Neutrophil (primary cell): ENCODE measurements at regions not wholly inside any gene's neighbourhood (a gene's known extent, or its start where the extent isn't known, plus 50 kb on each side); places are given as distances from the start of the nearest gene placed in this dataset.

Source experiments
- H3K27ac ChIP-seq: fragments of 200-600 bp; sonication (generic); 2 replicates; pipeline ENCODE4 v1.5.1; 2016; ENCODE audit warnings: mild to moderate bottlenecking, moderate library complexity
- H3K27me3 ChIP-seq: fragments of 200-600 bp; sonication (generic); 2 replicates; pipeline ENCODE4 v1.6.0; 2016; ENCODE audit warnings: mild to moderate bottlenecking
- H3K36me3 ChIP-seq: fragments of 200-600 bp; sonication (generic); 2 replicates; pipeline ENCODE4 v1.5.1; 2017
- H3K4me1 ChIP-seq, 2 experiments: fragments of 200-600 bp in 1 of 2; sonication (generic) in 1 of 2; 1 replicate in 1 of 2; 2 replicates in 1 of 2; pipeline versions ENCODE4 v1.5.1 to v1.6.1; 2013 to 2016; ENCODE audit warnings: low read depth in 1 of 2, low read length in 1 of 2, mild to moderate bottlenecking in 1 of 2, moderate library complexity in 1 of 2; ENCODE audit not compliant: control insufficient read depth in 1 of 2, insufficient read depth in 1 of 2
- H3K4me3 ChIP-seq, 2 experiments: fragments of 200-600 bp in 1 of 2; sonication (generic) in 1 of 2; 1 replicate in 1 of 2; 2 replicates in 1 of 2; pipeline ENCODE4 v1.5.1; 2013 to 2016; ENCODE audit warnings: low read depth in 1 of 2, low read length in 1 of 2, mild to moderate bottlenecking in 1 of 2, moderate library complexity in 1 of 2
- H3K9me3 ChIP-seq: fragments of 200-600 bp; sonication (generic); 2 replicates; pipeline ENCODE4 v1.5.1; 2016
- TF ChIP-seq, protein P1 (sequence below): fragments of 200-600 bp; sonication (generic); IDR thresholded peaks from 2 replicates; pipeline ENCODE4 v1.5.1; 2016; ENCODE audit warnings: antibody characterized with exemption

DNA sequence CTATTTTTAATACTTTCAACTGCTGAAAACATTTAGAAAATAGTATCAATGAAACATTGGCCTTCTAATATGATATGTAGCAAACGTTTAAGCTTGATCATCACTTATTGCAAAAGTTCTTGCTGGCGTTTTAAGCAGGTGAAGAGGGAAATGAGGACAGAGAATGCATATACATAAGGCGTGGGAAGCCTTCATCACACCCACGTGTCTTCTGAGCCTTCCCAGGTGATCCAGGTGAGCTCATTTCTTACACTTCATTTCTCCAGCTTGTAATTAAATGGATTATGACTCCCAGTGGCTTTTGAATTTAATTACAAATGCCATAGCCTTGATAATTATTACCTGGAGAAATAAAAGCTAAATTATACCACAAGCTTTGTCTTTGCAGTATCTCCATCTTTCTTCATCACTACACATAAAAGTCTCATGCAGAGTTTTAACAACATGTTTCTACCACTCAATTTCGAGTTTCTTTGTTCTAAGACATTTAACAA is 1973.8 kb downstream of the MRPL39 start:
- no peaks in the 10 kb centered on the region for H3K27me3 ChIP-seq
- no peak overlapping the region for H3K27ac ChIP-seq
- H3K4me1 ChIP-seq: no peaks in the 10 kb centered on the region
- H3K9me3 ChIP-seq: no peaks in the 10 kb centered on the region
- H3K36me3 ChIP-seq: no peaks in the 10 kb centered on the region
- TF ChIP-seq, protein P1, sequence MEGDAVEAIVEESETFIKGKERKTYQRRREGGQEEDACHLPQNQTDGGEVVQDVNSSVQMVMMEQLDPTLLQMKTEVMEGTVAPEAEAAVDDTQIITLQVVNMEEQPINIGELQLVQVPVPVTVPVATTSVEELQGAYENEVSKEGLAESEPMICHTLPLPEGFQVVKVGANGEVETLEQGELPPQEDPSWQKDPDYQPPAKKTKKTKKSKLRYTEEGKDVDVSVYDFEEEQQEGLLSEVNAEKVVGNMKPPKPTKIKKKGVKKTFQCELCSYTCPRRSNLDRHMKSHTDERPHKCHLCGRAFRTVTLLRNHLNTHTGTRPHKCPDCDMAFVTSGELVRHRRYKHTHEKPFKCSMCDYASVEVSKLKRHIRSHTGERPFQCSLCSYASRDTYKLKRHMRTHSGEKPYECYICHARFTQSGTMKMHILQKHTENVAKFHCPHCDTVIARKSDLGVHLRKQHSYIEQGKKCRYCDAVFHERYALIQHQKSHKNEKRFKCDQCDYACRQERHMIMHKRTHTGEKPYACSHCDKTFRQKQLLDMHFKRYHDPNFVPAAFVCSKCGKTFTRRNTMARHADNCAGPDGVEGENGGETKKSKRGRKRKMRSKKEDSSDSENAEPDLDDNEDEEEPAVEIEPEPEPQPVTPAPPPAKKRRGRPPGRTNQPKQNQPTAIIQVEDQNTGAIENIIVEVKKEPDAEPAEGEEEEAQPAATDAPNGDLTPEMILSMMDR: no peak
- H3K4me3 ChIP-seq: no peak overlapping the region

GRCh38 chr21:23624281-23624680 is 1983.0 kb downstream of the MRPL39 start:
- TF ChIP-seq, protein P1: no peak
- Histone ChIP-seq H3K27me3 (no peaks in the 10 kb centered on the region), H3K4me3 (no peak overlapping the region), H3K9me3 (no peaks in the 10 kb centered on the region), H3K4me1 (no peaks in the 10 kb centered on the region), H3K27ac (no peak overlapping the region), H3K36me3 (no peaks in the 10 kb centered on the region)

DNA sequence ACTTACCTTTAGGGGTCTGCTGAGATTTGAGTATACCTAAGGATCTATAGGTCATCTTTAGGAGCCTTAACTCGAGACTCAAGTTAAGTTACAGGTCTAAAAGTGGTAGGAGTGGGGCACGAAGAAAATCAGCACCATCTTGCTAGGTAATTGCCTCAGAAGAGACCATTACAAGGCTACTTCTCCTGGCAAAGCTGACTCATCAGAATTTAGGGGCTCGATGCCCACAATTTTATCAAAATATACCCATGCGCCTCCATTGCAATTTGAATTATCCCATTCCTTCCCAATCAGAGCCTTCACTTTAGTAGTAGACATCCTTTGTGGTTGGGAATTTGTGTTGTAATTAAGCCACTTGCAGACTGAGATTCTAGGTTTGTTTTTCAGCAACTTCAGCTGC is 1994.3 kb downstream of the MRPL39 start:
- Histone ChIP-seq H3K4me3 (no peak overlapping the region), H3K36me3 (no peaks in the 10 kb centered on the region), H3K9me3 (no peaks in the 10 kb centered on the region), H3K27ac (no peak overlapping the region), H3K4me1 (no peaks in the 10 kb centered on the region), H3K27me3 (no peaks in the 10 kb centered on the region)
- TF ChIP-seq, protein P1: no peak

DNA sequence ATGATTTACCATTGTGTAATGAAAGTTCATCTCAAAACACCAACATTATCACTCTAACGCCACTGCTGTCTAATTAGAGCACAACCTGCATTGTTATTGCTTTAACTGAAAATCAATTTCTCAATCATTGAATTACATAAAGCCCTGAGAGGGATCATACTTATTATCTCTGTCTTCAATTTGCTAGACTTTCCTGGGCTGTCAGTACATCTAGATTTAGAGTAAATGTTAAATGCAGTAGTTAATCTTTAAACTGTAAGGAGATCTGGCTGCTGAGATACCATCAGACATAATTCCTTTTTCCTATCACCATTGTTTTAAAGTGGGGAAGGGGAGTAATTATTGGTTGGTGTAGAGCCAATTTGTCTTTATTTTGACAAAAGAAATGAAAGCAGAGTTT is 1995.1 kb downstream of the MRPL39 start:
- no peak overlapping the region for H3K27ac ChIP-seq
- H3K4me1 ChIP-seq: no peaks in the 10 kb centered on the region
- no peaks in the 10 kb centered on the region for H3K36me3 ChIP-seq
- no peak overlapping the region for H3K4me3 ChIP-seq
- TF ChIP-seq, protein P1: no peak
- no peaks in the 10 kb centered on the region for H3K9me3 ChIP-seq
- H3K27me3 ChIP-seq: no peaks in the 10 kb centered on the region

DNA sequence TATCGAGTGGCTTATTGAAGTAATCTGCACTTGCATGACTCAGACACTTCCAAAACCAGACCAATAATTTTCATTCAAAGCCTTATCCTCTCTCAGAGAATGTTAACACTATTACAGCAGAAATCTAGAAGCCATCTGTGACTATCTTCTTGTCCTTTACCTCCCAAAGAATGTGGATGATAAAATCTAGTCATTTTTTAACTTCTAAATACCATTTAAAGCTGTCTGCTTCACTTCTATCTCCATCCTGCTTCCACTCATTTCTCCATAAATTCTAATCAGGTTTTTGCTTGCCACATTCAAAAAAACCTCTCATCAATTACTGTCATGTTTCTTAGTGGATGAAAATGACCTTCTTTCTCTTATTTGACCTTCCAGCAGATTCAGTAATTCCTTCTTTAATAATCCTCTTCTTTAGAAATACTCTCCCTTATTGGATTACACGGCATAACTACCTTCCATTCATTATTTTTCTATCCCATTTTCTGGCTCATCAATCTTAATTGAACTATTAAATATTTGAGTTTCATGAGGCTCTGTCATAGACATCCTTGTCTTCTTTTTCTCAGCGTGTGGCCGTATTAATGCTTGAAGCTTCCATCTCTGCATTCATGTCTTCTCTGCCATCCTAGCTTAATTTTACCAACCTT is 1999.4 kb downstream of the MRPL39 start:
- Histone ChIP-seq H3K9me3 (no peaks in the 10 kb centered on the region), H3K27ac (no peak overlapping the region), H3K36me3 (no peaks in the 10 kb centered on the region), H3K4me1 (no peaks in the 10 kb centered on the region), H3K4me3 (no peak overlapping the region), H3K27me3 (no peaks in the 10 kb centered on the region)
- TF ChIP-seq, protein P1: no peak
